Loucy (cell line): ENCODE measurements at regions not wholly inside any gene's neighbourhood (a gene's known extent, or its start where the extent isn't known, plus 50 kb on each side); places are given as distances from the start of the nearest gene placed in this dataset.

ENCODE experiments used
- H2AFZ ChIP-seq: fragments of 200-600 bp; sonication (generic); 2 replicates; pipeline ENCODE4 v1.6.0; 2016; ENCODE audit warnings: antibody characterized with exemption, mild to moderate bottlenecking, low read length, moderate library complexity
- H3F3A ChIP-seq: fragments of 200-600 bp; 2 replicates; pipeline ENCODE4 v1.6.0; 2016; ENCODE audit warnings: antibody characterized with exemption, low read depth, mild to moderate bottlenecking
- H3K27me3 ChIP-seq: fragments of 200-600 bp; sonication (generic); 2 replicates; pipeline ENCODE4 v1.6.1; 2014; ENCODE audit warnings: low read length, mild to moderate bottlenecking; ENCODE audit not compliant: insufficient read depth, poor library complexity, severe bottlenecking
- H3K36me3 ChIP-seq: fragments of 200-600 bp; sonication (generic); 2 replicates; pipeline ENCODE4 v1.6.1; 2016; ENCODE audit warnings: low read length; ENCODE audit not compliant: insufficient read depth
- H3K4me1 ChIP-seq: fragments of 200-600 bp; sonication (generic); 2 replicates; pipeline ENCODE4 v1.5.1; 2014; ENCODE audit warnings: low read length, mild to moderate bottlenecking; ENCODE audit not compliant: insufficient read depth, poor library complexity, severe bottlenecking
- H3K4me2 ChIP-seq: fragments of 200-600 bp; sonication (generic); 2 replicates; pipeline ENCODE4 v1.6.0; 2014; ENCODE audit warnings: antibody characterized with exemption, low read length, low read depth, mild to moderate bottlenecking; ENCODE audit not compliant: poor library complexity, severe bottlenecking
- H3K4me3 ChIP-seq: fragments of 200-600 bp; sonication (generic); 2 replicates; pipeline ENCODE4 v1.5.1; 2014; ENCODE audit warnings: low read length, mild to moderate bottlenecking, mixed read lengths; ENCODE audit not compliant: poor library complexity, severe bottlenecking
- H3K79me2 ChIP-seq: fragments of 200-600 bp; sonication (generic); 2 replicates; pipeline ENCODE4 v1.6.1; 2014; ENCODE audit warnings: low read length; ENCODE audit not compliant: insufficient read depth
- H3K9ac ChIP-seq: fragments of 200-600 bp; sonication (generic); 2 replicates; pipeline ENCODE4 v1.6.0; 2014; ENCODE audit warnings: mild to moderate bottlenecking, low read depth, low read length, moderate library complexity; ENCODE audit not compliant: poor library complexity, severe bottlenecking
- H3K9me2 ChIP-seq: fragments of 200-600 bp; sonication (generic); replicated peaks from 2 replicates; pipeline ENCODE4 v1.6.1; 2016; ENCODE audit warnings: low read depth, low read length, mixed read lengths
- H3K9me3 ChIP-seq: fragments of 200-600 bp; sonication (generic); 2 replicates; pipeline ENCODE4 v1.6.1; 2014; ENCODE audit warnings: mild to moderate bottlenecking, antibody characterized with exemption, low read length, low read depth; ENCODE audit not compliant: insufficient read depth
- H4K20me1 ChIP-seq: fragments of 200-600 bp; sonication (generic); 2 replicates; pipeline ENCODE4 v1.6.0; 2014; ENCODE audit warnings: antibody characterized with exemption, low read length, mild to moderate bottlenecking; ENCODE audit not compliant: insufficient read depth, poor library complexity, severe bottlenecking
- CTCF ChIP-seq: fragments of 200-600 bp; sonication (generic); conservative IDR thresholded peaks from 2 replicates; pipeline ENCODE4 v1.5.1; 2014; ENCODE audit warnings: mild to moderate bottlenecking, antibody characterized with exemption, low read length
- EZH2phosphoT487 ChIP-seq: fragments of 200-600 bp; IDR thresholded peaks from 2 replicates; pipeline ENCODE4 v1.6.1; 2018; ENCODE audit warnings: antibody characterized with exemption, mild to moderate bottlenecking, moderate library complexity, borderline replicate concordance

- Histone ChIP-seq H3K9me2 (no peaks in the 10 kb centered on the region), H3K4me2 (no peak overlapping the region), H3K4me1 (no peaks in the 10 kb centered on the region), H3F3A (no peaks in the 10 kb centered on the region), H3K36me3 (no peaks in the 10 kb centered on the region), H4K20me1 (no peaks in the 10 kb centered on the region), H2AFZ (no peak overlapping the region), H3K9ac (no peak overlapping the region), H3K27me3 (no peaks in the 10 kb centered on the region), H3K4me3 (no peak overlapping the region), H3K79me2 (no peaks in the 10 kb centered on the region), H3K9me3 (no peaks in the 10 kb centered on the region)
- TF ChIP-seq CTCF (no peak), EZH2phosphoT487 (no peak)
Measured at GRCh38 chr13:55543053-55543452, 1597.7 kb upstream of the PRR20A start.

GRCh38 chr13:55550624-55551023 lies 1590.1 kb upstream of the PRR20A start:
- H3K9me2 ChIP-seq, result no peaks in the 10 kb centered on the region; the same call in 1 of the 2 replicates
- no peak overlapping the region for H3K4me2 ChIP-seq
- H3K9ac ChIP-seq, result no peak overlapping the region
- TF ChIP-seq EZH2phosphoT487 (no peak), CTCF (no peak)
- no peak overlapping the region for H3K4me3 ChIP-seq
- no peaks in the 10 kb centered on the region for H3K9me3 ChIP-seq
- no peaks in the 10 kb centered on the region for H3F3A ChIP-seq
- H3K79me2 ChIP-seq, result no peaks in the 10 kb centered on the region
- no peaks in the 10 kb centered on the region for H3K27me3 ChIP-seq
- H3K4me1 ChIP-seq, result no peaks in the 10 kb centered on the region
- no peaks in the 10 kb centered on the region for H3K36me3 ChIP-seq
- H4K20me1 ChIP-seq, result no peaks in the 10 kb centered on the region
- H2AFZ ChIP-seq, result no peak overlapping the region

GRCh38 chr13:55553701-55554100 lies 1587.0 kb upstream of the PRR20A start:
- H3K4me3 ChIP-seq, result no peak overlapping the region
- no peaks in the 10 kb centered on the region for H3K27me3 ChIP-seq
- H3K9ac ChIP-seq, result no peak overlapping the region
- H3K36me3 ChIP-seq, result no peaks in the 10 kb centered on the region
- no peak for TF ChIP-seq CTCF
- TF ChIP-seq EZH2phosphoT487, result no peak
- H3K79me2 ChIP-seq, result no peaks in the 10 kb centered on the region
- H4K20me1 ChIP-seq, result no peaks in the 10 kb centered on the region
- H3F3A ChIP-seq, result no peaks in the 10 kb centered on the region
- H3K9me3 ChIP-seq, result no peaks in the 10 kb centered on the region
- no peaks in the 10 kb centered on the region; the same call in 1 of the 2 replicates for H3K9me2 ChIP-seq
- no peak overlapping the region for H3K4me2 ChIP-seq
- H3K4me1 ChIP-seq, result no peaks in the 10 kb centered on the region
- no peak overlapping the region for H2AFZ ChIP-seq
